GM18498 (cell line): ENCODE measurements at regions not wholly inside any gene's neighbourhood (a gene's known extent, or its start where the extent isn't known, plus 50 kb on each side); places are given as distances from the start of the nearest gene placed in this dataset.

Experiments
- ATAC-seq: cut with Tn5 transposase; IDR thresholded peaks from one replicate; pipeline ENCODE4 v1.9.1; 2021; ENCODE audit warnings: mild to moderate bottlenecking, moderate library complexity; ENCODE audit not compliant: unreplicated experiment

GRCh38 chr9:82208741-82209450 lies 220.3 kb downstream of the SPATA31D1 start:
- ATAC-seq, result no peak

- ATAC-seq, result no peak
Observed at GRCh38 chr9:82209797-82210470, 221.4 kb downstream of the SPATA31D1 start.

GRCh38 chr9:82212885-82213284 lies 224.3 kb downstream of the SPATA31D1 start:
- ATAC-seq, result no peak

GRCh38 chr9:82216435-82216834 lies 227.9 kb downstream of the SPATA31D1 start:
- ATAC-seq, result no peak

GRCh38 chr9:82223442-82223841 lies 234.9 kb downstream of the SPATA31D1 start:
- no peak for ATAC-seq

GRCh38 chr9:82231411-82231810 lies 242.8 kb downstream of the SPATA31D1 start:
- no peak for ATAC-seq

- no peak for ATAC-seq
Observed at GRCh38 chr9:82234160-82234943, 245.8 kb downstream of the SPATA31D1 start.

GRCh38 chr9:82242285-82242963 lies 253.9 kb downstream of the SPATA31D1 start:
- ATAC-seq, result no peak

GRCh38 chr9:82247318-82247717 lies 258.7 kb downstream of the SPATA31D1 start:
- ATAC-seq, result no peak

GRCh38 chr9:82252116-82252515 lies 263.5 kb downstream of the SPATA31D1 start:
- no peak for ATAC-seq

- no peak for ATAC-seq
Observed at GRCh38 chr9:82254646-82255367, 266.2 kb downstream of the SPATA31D1 start.

- no peak for ATAC-seq
Observed at GRCh38 chr9:82255481-82256176, 267.1 kb downstream of the SPATA31D1 start.

- no peak for ATAC-seq
Observed at GRCh38 chr9:82260691-82261090, 272.1 kb downstream of the SPATA31D1 start.

- ATAC-seq, result no peak
Observed at GRCh38 chr9:82263619-82264018, 275.0 kb downstream of the SPATA31D1 start.

- no peak for ATAC-seq
Observed at GRCh38 chr9:82271106-82271561, 282.6 kb downstream of the SPATA31D1 start.

GRCh38 chr9:82273121-82273520 lies 284.5 kb downstream of the SPATA31D1 start:
- ATAC-seq, result no peak

- no peak for ATAC-seq
Observed at GRCh38 chr9:82275258-82275927, 286.8 kb downstream of the SPATA31D1 start.

GRCh38 chr9:82281066-82281465 lies 292.5 kb downstream of the SPATA31D1 start:
- ATAC-seq, result no peak

- ATAC-seq, result no peak
Observed at GRCh38 chr9:82284758-82285157, 296.2 kb downstream of the SPATA31D1 start.
